ENCODE measurements at regions not wholly inside any gene's neighbourhood (a gene's known extent, or its start where the extent isn't known, plus 50 kb on each side); places are given as distances from the start of the nearest gene placed in this dataset.
A peak's percentile ranks its signal among the peaks of the same experiment; 100 is the strongest.
"Not testable (repeated sequence)": the region's sequence is repeated elsewhere in the genome, so short reads cannot be mapped to it uniquely, and the experiment has no call there.

DNA sequence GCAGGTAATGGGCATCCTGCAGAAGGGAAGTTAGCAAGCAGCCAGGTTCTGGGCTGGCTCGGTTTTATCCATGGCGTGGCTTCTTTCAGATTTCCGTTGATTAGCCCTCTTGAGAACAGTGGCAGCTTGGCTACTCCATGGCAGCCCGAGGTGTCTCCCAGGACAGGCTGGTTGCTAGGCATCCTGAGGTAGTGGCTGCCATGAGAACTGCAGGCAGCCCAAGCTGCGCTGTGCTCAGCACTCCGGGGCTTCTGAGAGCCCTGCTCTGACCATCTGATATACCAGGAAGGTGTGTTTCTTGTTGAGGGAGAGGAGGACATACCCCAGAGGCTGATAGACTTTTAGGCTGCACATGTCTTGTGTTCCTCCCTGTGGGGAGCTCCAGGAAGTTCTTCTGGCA is 253.4 kb upstream of the CASK start:
- H3K4me3 ChIP-seq (replicated peaks; ENCODE audit: low read depth, low read length) = no peak overlapping the region
- TF ChIP-seq, protein P1, sequence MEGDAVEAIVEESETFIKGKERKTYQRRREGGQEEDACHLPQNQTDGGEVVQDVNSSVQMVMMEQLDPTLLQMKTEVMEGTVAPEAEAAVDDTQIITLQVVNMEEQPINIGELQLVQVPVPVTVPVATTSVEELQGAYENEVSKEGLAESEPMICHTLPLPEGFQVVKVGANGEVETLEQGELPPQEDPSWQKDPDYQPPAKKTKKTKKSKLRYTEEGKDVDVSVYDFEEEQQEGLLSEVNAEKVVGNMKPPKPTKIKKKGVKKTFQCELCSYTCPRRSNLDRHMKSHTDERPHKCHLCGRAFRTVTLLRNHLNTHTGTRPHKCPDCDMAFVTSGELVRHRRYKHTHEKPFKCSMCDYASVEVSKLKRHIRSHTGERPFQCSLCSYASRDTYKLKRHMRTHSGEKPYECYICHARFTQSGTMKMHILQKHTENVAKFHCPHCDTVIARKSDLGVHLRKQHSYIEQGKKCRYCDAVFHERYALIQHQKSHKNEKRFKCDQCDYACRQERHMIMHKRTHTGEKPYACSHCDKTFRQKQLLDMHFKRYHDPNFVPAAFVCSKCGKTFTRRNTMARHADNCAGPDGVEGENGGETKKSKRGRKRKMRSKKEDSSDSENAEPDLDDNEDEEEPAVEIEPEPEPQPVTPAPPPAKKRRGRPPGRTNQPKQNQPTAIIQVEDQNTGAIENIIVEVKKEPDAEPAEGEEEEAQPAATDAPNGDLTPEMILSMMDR (IDR thresholded peaks at IDR 0.05; ENCODE audit: low read depth, low read length, missing control alignments) = no peak
- no peak for DNase-seq (ENCODE audit: extremely low read depth, low read depth)

DNA sequence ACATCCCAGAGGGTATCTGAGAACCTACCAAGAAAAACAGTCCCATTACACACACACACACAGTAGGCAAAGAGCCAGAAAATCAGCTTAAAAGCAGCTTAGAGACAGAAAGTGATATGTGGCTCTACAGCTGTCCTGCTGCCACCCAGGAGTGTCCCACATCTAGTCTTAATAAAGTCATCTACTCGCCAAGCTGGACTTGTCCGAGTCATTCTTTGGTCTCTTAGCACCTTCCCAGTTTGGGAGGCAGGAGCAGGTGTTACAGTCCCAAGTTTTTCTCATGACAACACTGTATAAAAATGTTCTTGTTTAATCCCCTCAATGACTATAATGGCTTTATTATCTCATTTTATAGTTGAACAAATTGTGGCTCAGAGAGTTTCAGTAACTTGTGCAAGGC is 252.5 kb upstream of the CASK start:
- TF ChIP-seq, protein P1 (IDR thresholded peaks at IDR 0.05; ENCODE audit: low read depth, low read length, missing control alignments) = no peak
- no peak for DNase-seq (ENCODE audit: extremely low read depth, low read depth)
- H3K4me3 ChIP-seq (replicated peaks; ENCODE audit: low read depth, low read length) = no peak overlapping the region

DNA sequence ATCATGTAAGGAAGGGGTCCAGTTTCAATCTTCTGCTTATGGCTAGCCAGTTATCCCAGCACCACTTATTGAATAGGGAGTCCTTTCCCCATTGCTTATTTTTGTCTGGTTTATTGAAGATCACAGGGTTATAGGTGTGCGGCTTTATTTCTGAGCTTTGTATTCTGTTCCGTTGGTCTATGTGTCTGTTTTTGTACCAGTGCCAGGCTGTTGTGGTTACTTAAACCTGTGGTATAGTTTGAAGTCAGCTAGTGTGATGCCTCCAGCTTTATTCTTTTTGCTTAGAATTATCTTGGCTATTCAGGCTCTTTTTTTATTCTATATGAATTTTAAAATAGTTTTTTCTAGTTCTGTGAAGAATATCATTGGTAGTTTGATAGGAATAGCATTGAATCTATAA is 234.6 kb upstream of the CASK start:
- DNase-seq (ENCODE audit: extremely low read depth, low read depth); H3K4me3 ChIP-seq (replicated peaks; ENCODE audit: low read depth, low read length): not testable (repeated sequence)

DNA sequence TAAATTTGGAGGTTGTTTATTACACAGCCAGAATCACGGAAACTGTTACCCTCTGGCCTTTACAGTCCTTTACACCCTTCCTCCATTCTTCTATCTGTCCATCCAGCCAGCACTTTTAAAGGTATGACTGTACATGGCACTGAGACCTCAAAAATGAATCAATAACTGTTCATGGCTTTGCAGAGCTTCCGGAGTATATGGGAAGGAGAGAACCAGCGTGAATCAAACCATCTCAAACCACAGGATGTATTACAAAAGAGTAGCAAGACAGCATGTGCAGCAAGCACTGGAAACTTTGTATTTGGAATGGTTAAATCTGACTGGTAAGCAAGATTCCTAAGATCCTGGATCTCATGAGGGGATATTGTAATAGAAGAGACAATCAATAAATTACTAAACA is 228.5 kb upstream of the CASK start:
- TF ChIP-seq, protein P1 (IDR thresholded peaks at IDR 0.05; ENCODE audit: low read depth, low read length, missing control alignments) = no peak
- DNase-seq (ENCODE audit: extremely low read depth, low read depth) = no peak
- H3K4me3 ChIP-seq (replicated peaks; ENCODE audit: low read depth, low read length) = no peak overlapping the region

DNA sequence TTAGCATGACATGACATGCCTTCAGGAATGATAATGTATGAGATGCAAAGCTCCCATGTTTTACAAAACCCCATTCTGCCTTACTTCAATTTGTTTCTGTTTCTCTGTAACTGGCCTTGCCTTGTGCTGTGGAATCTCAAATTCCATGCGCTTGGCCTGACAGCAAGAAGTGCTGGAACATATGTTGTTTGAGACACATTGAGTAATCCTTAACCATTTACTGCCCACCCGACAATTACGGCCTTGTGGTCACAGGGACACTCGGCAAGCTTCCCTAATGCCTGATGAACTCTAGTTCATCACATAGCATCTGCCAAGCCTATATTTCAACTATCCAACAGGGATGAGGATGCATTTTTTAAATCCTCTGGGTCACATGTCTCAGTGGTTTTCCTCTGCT is 226.4 kb upstream of the CASK start:
- DNase-seq (ENCODE audit: extremely low read depth, low read depth) = peak; percentile 12
- TF ChIP-seq, protein P1 (IDR thresholded peaks at IDR 0.05; ENCODE audit: low read depth, low read length, missing control alignments) = no peak
- no peak overlapping the region for H3K4me3 ChIP-seq (replicated peaks; ENCODE audit: low read depth, low read length)

DNA sequence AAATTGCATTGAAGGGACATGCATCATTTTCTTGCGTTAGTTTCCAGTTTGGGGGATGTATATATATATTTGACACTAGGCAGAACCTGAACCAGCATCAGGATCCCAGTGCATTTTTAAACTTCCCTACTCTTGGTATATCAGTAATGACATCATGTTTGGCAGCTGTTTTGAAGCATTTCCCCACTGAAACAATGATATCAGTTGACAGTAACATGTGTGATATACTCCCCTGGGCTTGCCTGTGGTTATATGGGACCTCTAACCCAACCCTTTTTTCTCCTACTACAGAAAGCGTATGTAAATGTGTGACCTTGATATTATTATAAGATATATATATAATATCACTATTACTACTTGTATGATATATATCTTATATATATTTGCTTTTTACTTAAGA is 225.9 kb upstream of the CASK start:
- H3K4me3 ChIP-seq (replicated peaks; ENCODE audit: low read depth, low read length) = no peak overlapping the region
- TF ChIP-seq, protein P1 (IDR thresholded peaks at IDR 0.05; ENCODE audit: low read depth, low read length, missing control alignments) = no peak
- DNase-seq (ENCODE audit: extremely low read depth, low read depth) = no peak

DNA sequence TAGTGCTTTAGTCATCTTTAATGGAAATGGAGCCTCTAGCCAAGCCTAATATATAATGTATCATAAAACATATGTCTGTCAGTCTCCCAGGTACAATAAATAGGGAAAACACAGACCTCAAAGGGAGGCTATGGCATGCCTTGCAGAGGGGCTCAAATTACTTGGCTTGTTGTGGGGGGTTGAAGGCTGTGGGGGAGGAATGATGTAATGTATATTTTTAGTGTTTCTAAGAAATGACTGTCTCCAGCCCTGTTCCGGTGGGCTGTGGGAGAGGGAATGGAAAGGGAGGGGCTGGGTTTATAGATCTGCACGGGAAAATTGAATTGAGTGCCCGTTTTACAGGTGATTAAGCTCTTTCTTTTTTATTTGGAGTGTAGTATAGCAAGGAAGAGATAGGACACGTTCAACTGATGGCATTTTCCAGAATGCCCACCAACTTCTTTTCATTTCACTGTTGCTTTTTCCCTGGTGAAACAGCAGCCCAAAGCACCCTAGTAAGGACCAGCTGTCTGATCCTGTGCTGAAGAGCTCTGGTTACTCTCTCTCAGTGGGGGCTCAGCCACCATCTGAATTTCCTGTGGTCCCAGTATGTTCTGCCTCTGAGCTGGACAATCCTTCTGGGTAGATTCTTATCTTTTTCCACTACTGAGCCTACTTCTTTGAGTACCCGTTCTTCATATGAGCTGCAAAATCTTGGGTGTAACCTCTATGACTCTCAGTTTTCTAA is 220.7 kb upstream of the CASK start:
- DNase-seq (ENCODE audit: extremely low read depth, low read depth) = no peak
- TF ChIP-seq, protein P1 (IDR thresholded peaks at IDR 0.05; ENCODE audit: low read depth, low read length, missing control alignments) = no peak
- H3K4me3 ChIP-seq (replicated peaks; ENCODE audit: low read depth, low read length) = no peak overlapping the region
